Right lobe of liver (tissue), 4 donors: ENCODE measurements at regions not wholly inside any gene's neighbourhood (a gene's known extent, or its start where the extent isn't known, plus 50 kb on each side); places are given as distances from the start of the nearest gene placed in this dataset.

Experiments
- CTCF ChIP-seq, 4 donors: fragments of 200-600 bp in 3 of 4; fragments of 450-650 bp in 1 of 4; IDR thresholded peaks; one replicate each; pipeline versions ENCODE4 v1.5.1 to v1.8.0; 2016 to 2022; ENCODE audit warnings: antibody characterized with exemption in 4 of 4, mild to moderate bottlenecking in 2 of 4
- POLR2A ChIP-seq: fragments of 450-650 bp; IDR thresholded peaks from one replicate; pipeline ENCODE4 v1.6.1; 2017; ENCODE audit warnings: antibody characterized with exemption, mild to moderate bottlenecking
- donor health status: DM: no; HTN: no; CAD: no.
- donor health status: DM: no; HTN: no; CAD: no.
- donor health status: DM: no; HTN: yes; CAD: no.

DNA sequence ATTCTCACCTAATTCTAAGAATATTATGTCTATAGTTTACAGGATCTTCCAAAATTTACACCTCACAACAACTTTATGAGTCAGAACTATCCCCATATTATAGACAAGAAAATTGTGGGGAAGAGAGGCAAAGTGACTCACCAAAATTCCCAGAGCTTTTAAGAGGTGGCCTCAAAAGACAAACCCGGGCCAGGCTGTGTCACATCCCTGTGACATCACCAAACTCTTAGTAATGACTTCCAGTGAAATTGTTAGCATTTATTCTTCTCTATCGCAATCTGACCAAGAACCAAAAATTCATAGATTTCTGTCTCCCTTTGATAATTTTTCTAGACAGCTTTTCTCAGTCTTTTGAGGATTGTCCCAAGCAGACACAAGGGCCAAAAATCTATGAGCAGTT, 134.3 kb downstream of the SNX19 start:
- no peak for TF ChIP-seq POLR2A
- no peak for TF ChIP-seq CTCF (IDR thresholded peaks at IDR 0.05)
